Cardiac muscle cell (in vitro differentiated cells and primary cell): ENCODE measurements at regions not wholly inside any gene's neighbourhood (a gene's known extent, or its start where the extent isn't known, plus 50 kb on each side); places are given as distances from the start of the nearest gene placed in this dataset.

Source experiments
- DNase-seq, 2 donors: peaks; one replicate each; pipeline versions ENCODE4 v3.0.0 to v3.0.0-alpha.2; 2010 to 2017; ENCODE audit warnings: low read depth in 1 of 2, low spot score in 1 of 2
- H3K27ac ChIP-seq: fragments of 200-600 bp; sonication (generic); 2 replicates; pipeline ENCODE4 v1.5.1; 2016
- H3K27me3 ChIP-seq: fragments of 200-600 bp; sonication (generic); 2 replicates; pipeline ENCODE4 v1.6.0; 2016; ENCODE audit warnings: control low read depth
- H3K36me3 ChIP-seq: fragments of 200-600 bp; sonication (generic); 2 replicates; pipeline ENCODE4 v1.5.1; 2016; ENCODE audit warnings: control low read depth
- H3K4me1 ChIP-seq: fragments of 200-600 bp; sonication (generic); 2 replicates; pipeline ENCODE4 v1.8.1; 2017; ENCODE audit warnings: low read depth, mild to moderate bottlenecking, mixed run types
- H3K4me3 ChIP-seq: fragments of 200-600 bp; sonication (generic); 2 replicates; pipeline ENCODE4 v1.5.1; 2016; ENCODE audit warnings: mild to moderate bottlenecking
- H3K9me3 ChIP-seq: fragments of 200-600 bp; sonication (generic); 2 replicates; pipeline ENCODE4 v1.5.1; 2017; ENCODE audit warnings: low read depth, mild to moderate bottlenecking, control low read depth
- CTCF ChIP-seq: IDR thresholded peaks from 2 replicates; pipeline ENCODE4 v1.5.1; 2012; ENCODE audit warnings: low read depth, mild to moderate bottlenecking, low read length

DNA sequence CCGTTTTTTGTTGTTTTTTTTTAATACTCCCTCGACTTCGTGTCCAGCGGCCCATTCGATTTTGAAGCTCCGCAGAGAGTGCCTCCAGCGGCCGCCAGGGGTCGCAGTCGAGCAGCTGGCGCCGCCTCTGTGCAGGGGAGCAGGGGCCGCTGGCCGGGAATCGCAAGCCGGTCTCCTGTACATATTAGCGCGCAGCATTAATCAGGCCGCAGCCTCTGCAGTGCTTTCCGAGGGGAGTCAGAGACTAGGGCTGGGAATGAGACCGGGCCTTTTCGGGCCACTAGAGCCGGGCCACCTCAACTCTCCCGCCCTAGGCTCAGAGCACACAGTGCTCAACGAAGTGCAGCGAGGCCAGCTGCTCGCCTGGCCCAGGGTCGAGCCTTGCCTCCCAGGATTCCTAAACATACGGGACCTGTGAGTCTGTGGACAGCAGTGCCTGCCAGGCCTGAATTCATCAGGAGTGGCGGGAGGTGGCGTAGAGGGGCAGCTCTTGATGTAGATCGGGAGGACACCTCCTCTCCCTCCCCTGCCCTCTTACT is 81.8 kb downstream of the EMP1 start:
- Histone ChIP-seq H3K4me3 (no peak overlapping the region), H3K27me3 (peaks cover 39% of the 10 kb centered on the region), H3K36me3 (no peaks in the 10 kb centered on the region), H3K9me3 (no peaks in the 10 kb centered on the region), H3K4me1 (no peaks in the 10 kb centered on the region), H3K27ac (no peak overlapping the region)
- peak; percentile 84 to 87 for DNase-seq
- TF ChIP-seq CTCF = peak; percentile 99

GRCh38 chr12:13277293-13277692 is 80.8 kb downstream of the EMP1 start:
- H3K4me1 ChIP-seq = no peaks in the 10 kb centered on the region
- H3K4me3 ChIP-seq = no peak overlapping the region
- DNase-seq = no peak
- H3K27ac ChIP-seq = no peak overlapping the region
- TF ChIP-seq CTCF = no peak
- H3K9me3 ChIP-seq = no peaks in the 10 kb centered on the region
- peaks cover 39% of the 10 kb centered on the region for H3K27me3 ChIP-seq
- H3K36me3 ChIP-seq = no peaks in the 10 kb centered on the region

GRCh38 chr12:13275241-13276085 is 78.9 kb downstream of the EMP1 start:
- TF ChIP-seq CTCF = no peak
- H3K27ac ChIP-seq = no peak overlapping the region
- DNase-seq = no peak

DNA sequence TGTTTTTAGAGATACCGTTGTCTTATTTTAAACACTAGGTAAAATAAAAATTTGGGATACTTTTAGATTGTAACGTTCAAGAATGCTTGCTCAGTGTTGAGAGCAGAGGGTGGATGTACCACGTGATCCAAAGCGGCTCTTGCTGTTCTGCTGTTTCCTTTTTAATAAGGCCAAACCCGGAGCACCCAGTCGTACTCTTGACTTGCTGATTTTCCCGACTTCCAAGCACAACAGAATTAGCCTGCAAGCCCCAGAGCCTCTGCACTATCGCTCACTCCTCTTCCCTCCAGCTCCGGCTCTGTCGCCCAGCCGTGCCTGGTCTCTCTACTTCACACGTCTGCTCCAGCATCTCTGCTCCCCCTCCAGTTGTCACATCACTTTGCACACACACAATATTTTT is 77.3 kb downstream of the EMP1 start:
- H3K9me3 ChIP-seq = no peaks in the 10 kb centered on the region

More at GRCh38 chr12:13275241-13276085, 78.9 kb downstream of the EMP1 start:
- Histone ChIP-seq H3K4me1 (no peaks in the 10 kb centered on the region), H3K9me3 (no peaks in the 10 kb centered on the region), H3K27me3 (peaks cover 27% of the 10 kb centered on the region), H3K4me3 (no peak overlapping the region), H3K36me3 (no peaks in the 10 kb centered on the region)

GRCh38 chr12:13273097-13273496 is 76.6 kb downstream of the EMP1 start:
- no peak overlapping the region for H3K4me3 ChIP-seq
- DNase-seq = no peak
- no peak for TF ChIP-seq CTCF

More for the DNA sequence above, 77.3 kb downstream of the EMP1 start:
- Histone ChIP-seq H3K27ac (no peak overlapping the region), H3K4me3 (no peak overlapping the region), H3K27me3 (peaks cover 16% of the 10 kb centered on the region), H3K4me1 (no peaks in the 10 kb centered on the region), H3K36me3 (no peaks in the 10 kb centered on the region)
- DNase-seq = peak in 1 of 2 donors; percentile 16
- no peak for TF ChIP-seq CTCF

More at GRCh38 chr12:13273097-13273496, 76.6 kb downstream of the EMP1 start:
- Histone ChIP-seq H3K9me3 (no peaks in the 10 kb centered on the region), H3K27ac (no peak overlapping the region), H3K36me3 (no peaks in the 10 kb centered on the region), H3K4me1 (no peaks in the 10 kb centered on the region), H3K27me3 (peaks cover 13% of the 10 kb centered on the region)
